ENCODE measurements at regions not wholly inside any gene's neighbourhood (a gene's known extent, or its start where the extent isn't known, plus 50 kb on each side); places are given as distances from the start of the nearest gene placed in this dataset.

GRCh38 chr10:125535559-125535958 lies 147.4 kb downstream of the TEX36 start:
- no peak overlapping the region for H3K4me3 ChIP-seq (ENCODE audit: low read depth, low read length)
- no peak for TF ChIP-seq CTCF (IDR thresholded peaks at IDR 0.05; ENCODE audit: insufficient read depth, low read depth, low read length, missing control alignments)
- DNase-seq (ENCODE audit: low read depth) = no peak

GRCh38 chr10:125534515-125534914 lies 148.4 kb downstream of the TEX36 start:
- DNase-seq (ENCODE audit: low read depth) = no peak
- no peak overlapping the region for H3K4me3 ChIP-seq (ENCODE audit: low read depth, low read length)
- TF ChIP-seq CTCF (IDR thresholded peaks at IDR 0.05; ENCODE audit: insufficient read depth, low read depth, low read length, missing control alignments) = no peak

- H3K4me3 ChIP-seq (ENCODE audit: low read depth, low read length) = no peak overlapping the region
- no peak for DNase-seq (ENCODE audit: low read depth)
- TF ChIP-seq CTCF (IDR thresholded peaks at IDR 0.05; ENCODE audit: insufficient read depth, low read depth, low read length, missing control alignments) = no peak
These were observed 149.1 kb downstream of the TEX36 start for GRCh38 chr10:125533866-125534265.

- TF ChIP-seq CTCF (IDR thresholded peaks at IDR 0.05; ENCODE audit: insufficient read depth, low read depth, low read length, missing control alignments) = no peak
- no peak overlapping the region for H3K4me3 ChIP-seq (ENCODE audit: low read depth, low read length)
- no peak for DNase-seq (ENCODE audit: low read depth)
These were observed 151.5 kb downstream of the TEX36 start for GRCh38 chr10:125531465-125531864.

GRCh38 chr10:125523347-125523746 lies 159.6 kb downstream of the TEX36 start:
- no peak for DNase-seq (ENCODE audit: low read depth)
- no peak overlapping the region for H3K4me3 ChIP-seq (ENCODE audit: low read depth, low read length)
- no peak for TF ChIP-seq CTCF (IDR thresholded peaks at IDR 0.05; ENCODE audit: insufficient read depth, low read depth, low read length, missing control alignments)

- DNase-seq (ENCODE audit: low read depth) = peak; percentile 44
- peak; percentile 78 for TF ChIP-seq CTCF (IDR thresholded peaks at IDR 0.05; ENCODE audit: insufficient read depth, low read depth, low read length, missing control alignments)
- no peak overlapping the region for H3K4me3 ChIP-seq (ENCODE audit: low read depth, low read length)
These were observed 161.0 kb downstream of the TEX36 start for GRCh38 chr10:125521721-125522680.

Data from GM12865 (cell line).